HL-60/S4 treated with phorbol 12-myristate 13-acetate at 8.2 ng/mL for 4 days and 3 days (cell line): ENCODE measurements at regions not wholly inside any gene's neighbourhood (a gene's known extent, or its start where the extent isn't known, plus 50 kb on each side); places are given as distances from the start of the nearest gene placed in this dataset.
"Not testable (repeated sequence)": the region's sequence is repeated elsewhere in the genome, so short reads cannot be mapped to it uniquely, and the experiment has no call there.

Experiments used
- in situ Hi-C: fragments of 300-500 bp; cut with MboI; formaldehyde crosslinking; loops from 2 replicates; pipeline ENCODE4 v1.15.0; 2022; ENCODE audit warnings: low sequenced_read_pairs

DNA sequence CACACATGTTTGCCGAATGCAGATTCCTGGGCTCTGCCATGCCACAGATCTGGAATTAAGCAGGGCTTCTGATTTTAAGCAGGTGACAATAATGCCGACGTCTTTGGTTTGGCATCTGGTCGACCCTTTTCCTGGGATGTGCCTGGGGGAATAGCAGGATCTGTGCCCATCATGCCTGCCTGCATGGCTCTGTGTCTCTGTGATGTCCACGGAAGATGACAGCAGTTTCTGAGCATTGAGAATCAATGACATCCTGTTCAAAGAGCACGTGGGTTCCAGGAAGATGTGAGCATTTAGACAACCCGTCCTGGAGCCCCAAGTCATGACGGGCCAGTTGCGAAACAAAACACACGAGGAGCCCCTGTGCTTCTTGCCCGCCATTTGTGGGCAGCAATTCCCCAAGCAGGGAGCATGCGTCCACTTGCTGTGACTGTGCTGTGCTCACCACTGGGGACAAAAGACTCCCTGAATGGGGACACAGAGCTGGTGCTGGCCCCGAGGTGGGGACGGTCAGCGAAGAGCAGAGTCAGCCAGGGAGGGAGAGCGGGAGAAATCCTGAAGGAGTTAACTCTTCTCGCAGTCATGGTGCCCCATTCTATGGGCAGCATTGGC lies 110.1 kb downstream of the ERMARD start:
- in situ Hi-C loops, result no loop called here

DNA sequence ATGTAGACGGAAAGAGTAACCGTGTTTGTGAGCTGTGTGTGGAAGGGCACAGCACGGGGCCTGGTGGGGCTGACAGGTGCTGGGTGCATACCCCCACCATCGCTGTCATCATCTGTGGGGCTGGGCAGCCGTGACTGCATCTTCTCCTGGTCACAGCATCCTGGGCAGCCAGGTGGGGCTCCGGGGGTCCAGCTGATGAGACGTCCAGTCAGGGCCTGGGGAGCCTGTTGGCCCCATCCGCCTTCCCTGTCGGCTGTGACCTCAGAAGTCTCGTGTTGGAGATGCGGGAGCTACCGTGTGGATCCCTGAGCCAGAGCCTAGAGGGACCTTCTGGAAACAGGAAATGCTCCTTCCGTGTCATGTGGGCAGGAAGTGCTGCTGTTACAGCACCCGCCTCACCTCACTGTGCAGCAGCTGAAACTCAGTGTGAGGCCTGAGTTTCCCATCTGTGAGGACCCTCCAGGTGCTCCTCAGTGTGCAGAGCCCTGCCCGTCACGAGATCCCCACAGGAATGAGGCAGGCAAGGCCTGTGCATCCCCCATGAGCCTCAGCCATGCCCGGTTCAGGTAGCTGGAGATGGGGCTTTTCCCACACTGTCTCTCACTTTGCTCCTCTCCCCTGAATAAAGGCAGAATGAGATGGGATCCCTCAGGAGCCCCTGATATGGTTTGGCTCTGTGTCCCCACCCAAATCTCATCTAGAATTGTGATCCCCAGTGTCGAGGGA lies 108.7 kb downstream of the ERMARD start:
- in situ Hi-C loops, result no loop called here

DNA sequence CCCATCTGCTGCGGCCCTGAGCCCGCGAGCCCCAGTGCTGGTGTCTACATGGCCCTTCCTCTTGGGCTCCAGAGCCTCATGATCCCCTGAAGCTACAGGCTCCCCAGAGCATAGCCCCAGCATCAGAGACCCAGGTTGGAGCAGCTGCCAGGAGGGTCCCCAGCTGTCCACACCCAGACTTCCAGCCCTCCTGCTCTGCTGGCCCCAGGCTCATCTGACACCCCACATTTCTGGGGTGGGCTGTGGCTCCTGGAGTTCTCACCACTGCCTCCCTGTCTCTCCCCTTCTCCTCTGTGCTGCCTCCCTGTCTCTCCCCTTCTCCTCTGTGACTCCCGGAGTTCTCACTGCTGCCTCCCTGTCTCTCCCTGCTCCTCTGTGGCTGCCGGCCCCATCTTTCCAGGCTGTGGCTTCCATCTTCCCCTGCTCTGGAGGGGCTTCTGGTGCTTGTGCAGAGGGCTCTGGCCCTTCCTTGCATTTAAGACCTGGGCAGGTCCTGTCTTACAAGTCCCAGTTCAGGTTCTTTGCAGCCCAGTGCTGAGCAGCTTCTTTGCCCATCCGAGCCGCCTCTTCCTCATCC lies 108.1 kb downstream of the ERMARD start:
- in situ Hi-C loops, result no loop called here

DNA sequence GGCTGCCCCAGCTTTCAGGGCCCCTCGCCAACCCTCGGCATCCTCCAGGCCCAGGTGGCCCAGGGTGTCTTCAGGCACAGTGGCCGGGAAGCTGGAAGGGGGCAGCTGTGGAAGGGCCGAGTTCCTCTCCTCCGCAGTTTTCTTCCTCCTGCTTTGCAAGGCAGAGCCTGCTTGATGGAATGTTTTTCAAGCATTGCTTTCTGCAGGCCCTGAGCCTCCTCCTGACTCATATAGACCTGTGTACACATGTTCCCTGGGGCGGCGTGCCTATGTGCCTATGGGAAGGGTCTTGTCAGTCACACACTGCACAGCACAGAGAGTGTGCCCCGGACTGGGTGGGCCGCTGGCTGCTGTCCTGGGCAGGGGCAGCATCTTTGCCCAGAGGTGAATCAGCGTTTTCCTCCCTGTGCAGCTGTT lies 107.5 kb downstream of the ERMARD start:
- in situ Hi-C loops, result no loop called here

DNA sequence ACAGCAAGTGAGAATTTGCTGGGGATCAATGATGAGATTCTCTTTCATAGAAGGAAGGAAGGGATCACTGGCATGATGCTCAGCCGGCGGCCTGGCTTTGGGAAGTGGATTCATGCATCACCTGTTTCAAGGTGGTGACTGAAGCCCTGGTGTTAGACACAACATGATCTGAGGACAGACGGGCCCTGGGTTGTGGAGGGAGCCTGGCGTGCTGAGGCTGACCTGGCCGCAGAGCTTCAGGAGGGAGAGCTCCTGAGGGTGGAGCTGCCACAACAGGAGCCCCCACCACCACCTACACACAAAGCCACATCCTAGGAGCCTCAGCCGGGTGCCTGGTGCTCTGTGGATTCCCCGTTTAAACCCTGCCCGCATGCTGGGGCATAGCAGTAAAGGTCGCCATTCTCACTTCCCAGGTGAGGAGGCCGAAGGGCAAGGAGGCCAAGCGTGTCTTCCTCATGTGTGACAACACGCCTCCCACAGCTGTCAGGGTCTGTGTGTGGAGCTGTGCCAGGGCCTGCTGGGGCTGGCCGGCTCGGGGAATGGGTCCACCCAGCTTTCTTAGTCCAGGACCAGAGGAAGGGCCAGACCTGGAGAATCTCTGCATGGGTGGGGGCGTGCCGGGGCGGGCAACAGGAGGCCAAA lies 107.0 kb downstream of the ERMARD start:
- in situ Hi-C loops, result no loop called here

DNA sequence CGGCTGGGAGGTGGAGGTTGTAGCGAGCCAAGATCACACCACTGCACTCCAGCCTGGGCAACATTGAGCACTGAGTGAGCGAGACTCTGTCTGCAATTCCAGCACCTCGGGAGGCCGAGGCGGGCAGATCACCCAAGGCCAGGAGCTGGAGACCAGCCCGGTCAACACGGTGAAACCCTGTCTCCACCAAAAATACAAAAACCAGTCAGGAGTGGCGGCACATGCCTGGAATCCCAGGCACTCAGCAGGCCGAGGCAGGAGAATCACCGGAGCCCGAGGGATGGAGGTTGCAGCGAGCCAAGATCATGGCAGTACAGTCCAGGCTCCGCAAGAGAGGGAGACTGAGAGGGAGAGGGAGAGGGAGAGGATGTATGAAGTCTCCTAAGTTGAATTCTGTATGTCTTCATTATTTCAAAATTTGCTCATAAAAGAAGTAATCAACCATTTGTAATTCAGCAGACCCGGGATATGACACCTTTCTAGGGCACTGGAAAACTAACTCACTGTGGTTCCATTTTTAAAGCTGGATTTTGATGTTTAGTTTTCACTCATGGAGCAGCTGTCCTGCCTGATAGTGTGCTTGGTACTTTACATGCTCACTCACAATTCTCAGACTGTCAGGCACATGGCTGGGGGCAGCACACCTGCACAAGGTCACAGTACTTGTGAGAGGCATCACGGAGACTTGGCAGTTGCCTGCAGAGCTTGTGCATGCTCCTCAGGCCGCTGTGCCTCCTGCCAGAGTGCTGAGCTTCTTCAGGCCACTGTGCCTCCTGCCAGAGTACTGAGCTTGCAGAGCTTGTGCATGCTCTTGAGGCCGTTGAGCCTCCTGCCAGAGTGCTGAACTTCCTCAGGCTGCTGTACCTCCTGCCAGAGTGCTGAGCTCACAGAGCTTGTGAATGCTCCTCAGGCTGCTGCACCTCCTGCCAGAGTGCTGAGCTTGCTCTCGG lies 106.2 kb downstream of the ERMARD start:
- in situ Hi-C loops, result no loop called here

DNA sequence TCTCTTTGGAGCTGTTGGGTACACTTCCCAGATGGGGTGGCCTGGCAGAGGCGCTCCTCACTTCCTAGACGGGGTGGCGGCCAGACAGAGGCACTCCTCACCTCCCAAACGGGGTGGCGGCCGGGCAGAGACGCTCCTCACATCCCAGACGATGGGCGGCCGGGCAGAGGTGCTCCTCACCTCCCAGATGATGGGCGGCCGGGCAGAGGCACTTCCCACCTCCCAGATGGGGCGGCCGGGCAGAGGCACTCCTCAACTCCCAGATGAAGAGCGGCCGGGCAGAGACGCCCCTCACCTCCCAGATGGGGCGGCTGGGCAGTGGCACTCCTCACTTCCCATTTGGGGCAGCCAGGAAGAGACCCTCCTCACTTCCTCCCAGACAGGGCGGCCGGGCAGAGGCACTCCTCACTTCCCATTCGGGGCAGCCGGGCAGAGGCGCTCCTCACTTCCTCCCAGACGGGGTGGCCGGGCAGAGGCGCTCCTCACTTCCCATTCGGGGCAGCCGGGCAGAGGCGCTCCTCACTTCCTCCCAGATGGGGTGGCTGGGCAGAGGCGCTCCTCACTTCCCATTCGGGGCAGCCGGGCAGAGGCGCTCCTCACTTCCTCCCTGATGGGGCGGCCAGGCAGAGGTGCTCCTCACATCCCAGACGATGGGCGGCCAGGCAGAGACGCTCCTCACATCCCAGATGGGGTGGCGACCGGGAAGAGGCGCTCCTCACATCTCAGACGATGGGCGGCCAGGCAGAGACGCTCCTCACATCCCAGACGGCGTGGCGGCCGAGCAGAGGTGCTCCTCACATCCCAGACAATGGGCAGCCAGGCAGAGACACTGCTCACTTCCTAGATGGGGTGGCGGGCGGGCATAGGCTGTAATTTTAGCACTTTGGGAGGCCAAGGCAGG lies 105.3 kb downstream of the ERMARD start:
- in situ Hi-C loops, result not testable (repeated sequence)

DNA sequence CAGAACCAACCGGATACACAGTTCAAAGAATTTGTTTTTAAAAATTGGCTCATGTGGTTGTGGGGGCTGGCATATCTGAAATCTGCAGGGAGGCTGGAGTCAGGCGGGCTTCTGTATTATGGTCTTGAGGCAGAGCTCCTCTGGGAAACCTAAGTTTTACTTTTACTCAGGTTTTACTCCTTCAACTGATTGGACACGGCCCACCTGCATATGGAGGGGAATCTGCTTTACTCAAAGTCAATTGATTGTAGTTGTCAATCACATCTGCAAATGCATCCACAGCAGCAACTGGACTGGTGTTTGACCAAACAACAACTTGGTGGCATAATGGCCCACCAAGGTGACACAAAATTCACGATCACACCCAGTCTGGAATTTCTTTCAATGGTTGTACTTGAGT lies 103.4 kb downstream of the ERMARD start:
- in situ Hi-C loops, result no loop called here

DNA sequence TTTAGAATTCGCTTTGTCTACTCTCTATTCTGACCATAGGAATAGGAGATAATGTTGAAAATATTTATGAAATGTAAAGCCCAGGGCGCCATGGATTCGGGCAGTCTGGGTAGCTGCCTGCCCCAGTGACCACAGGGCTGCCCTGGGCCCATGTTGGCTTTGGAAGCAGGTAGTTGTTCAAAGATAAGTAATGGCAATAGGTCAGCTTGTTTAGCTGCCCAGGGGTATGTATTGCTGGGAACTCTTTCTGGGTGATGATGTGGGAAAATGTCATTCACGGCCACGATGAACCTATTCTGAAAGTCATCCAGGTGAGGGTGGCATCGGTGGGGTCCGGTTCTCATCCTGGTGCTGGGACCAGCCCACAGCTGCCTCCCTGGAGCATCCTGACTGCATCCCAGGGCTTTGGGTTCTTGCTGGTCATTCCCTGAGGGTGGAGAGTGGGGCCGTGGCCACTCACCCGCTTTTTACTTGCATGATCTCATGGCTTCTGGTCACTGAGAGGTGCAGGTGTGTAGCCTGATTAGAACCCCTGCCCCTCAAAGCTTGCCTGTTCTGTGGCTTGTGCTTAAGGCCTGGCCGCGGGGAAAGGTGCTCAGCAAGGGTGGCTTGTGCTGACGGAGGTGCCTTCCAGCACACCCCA lies 102.8 kb downstream of the ERMARD start:
- in situ Hi-C loops, result no loop called here

DNA sequence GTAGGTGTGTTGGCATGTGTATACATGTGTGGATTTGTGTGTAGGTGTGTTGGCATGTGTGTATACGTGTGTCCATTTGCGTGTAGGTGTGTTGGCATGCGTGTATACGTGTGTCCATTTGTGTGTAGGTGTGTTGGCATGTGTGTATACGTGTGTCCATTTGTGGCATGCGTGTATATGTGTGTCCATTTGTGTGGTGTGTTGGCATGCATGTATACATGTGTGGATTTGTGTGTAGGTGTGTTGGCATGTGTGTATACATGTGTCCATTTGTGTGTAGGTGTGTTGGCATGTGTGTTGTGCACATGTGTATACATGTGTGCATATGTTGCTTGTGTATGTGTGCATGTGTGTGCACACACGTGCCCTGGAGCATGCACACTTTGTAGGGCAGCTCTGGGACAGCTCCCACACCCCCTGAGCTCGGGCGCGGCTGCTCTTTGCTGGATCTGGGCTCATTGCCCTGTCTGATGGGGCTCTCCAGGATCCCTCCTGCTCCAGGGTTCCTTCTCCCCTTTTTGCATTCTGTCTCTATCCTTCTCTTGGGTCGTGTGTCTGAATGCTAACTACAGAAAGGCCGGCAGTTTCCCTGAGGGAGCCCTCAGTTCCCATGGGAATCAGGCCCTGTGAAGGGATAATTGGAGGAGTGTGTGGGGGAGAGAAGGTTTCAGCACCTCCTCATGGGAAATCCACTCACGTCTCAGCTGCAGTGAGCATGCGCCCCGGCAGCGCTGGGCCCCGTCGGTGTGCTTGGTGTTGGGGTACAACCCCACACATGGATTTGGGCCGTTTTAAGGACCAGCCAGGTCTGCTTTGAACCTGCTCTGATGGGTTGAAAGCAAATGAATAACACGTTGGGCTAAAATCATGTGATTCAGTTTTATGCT lies 102.0 kb downstream of the ERMARD start:
- in situ Hi-C loops, result no loop called here

DNA sequence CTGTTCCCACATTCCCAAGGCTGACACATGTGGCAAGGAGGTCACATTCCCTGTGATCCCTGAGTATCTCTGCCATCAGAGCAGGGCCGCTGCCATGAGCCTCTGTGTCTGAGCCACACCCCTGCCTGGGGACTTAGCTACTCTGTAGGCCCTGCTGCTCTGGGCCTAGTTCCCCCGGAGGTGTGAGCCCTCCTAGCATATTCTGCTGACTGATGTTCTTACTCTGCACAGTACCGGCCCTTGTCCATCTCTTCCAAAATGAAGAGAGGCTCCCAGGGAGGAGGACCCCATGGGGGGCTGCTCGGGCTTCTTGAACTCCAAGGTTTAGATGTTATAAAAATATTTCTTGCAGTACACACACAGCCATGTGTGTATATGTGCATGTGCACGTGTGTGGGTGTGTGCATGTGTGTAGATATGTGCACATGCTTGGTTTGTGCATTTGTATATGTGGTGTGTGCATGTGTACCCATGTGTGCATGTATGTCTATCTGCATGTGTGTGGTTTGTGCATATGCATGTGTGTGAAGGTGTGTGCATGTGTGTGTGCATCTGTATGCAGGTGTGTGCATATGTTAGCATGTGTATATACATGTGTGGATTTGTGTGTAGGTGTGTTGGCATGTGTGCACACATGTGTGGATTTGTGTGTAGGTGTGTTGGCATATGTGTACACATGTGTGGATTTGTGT lies 101.2 kb downstream of the ERMARD start:
- in situ Hi-C loops, result no loop called here

DNA sequence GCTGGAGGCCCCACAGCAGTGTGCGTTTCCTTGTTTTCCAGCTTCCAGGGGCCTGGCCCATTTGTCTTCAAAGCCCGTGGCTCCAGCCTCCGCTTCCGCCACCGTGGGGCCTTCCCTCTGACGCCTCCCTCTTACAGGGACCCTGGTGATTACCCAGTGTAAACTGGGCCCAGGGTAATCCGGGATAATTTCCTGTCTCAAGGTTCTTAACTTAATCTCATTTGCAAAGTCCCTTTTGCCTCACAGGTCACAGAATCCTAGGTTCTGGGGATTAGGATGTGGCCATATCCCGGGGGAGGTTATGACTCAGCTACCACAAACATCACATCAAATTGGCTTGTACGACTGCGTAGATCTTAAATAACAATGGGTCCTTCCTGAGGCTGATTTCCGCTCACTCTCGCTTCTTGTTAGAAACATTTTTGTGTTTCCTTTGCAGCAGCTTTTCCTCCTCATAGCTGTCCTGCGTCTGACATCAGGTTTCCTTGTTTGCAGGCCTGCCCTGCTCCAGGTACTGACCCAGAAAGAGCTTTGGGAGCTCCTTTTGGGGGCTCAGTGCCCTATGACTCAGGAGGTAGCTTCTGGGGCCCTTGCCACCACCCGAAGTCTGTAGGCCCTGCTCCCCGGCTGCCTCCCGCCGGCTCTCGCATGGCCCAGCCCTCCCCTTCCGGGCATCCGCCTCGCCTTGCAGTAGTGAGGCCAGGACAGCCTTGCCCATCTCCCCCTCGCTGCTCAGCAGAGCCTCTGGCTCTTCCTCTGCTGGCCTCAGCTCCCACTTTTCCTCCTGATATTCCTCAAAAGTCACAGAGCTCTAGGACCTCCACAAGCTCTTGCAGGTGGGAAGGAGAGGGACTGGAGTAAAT lies 100.5 kb downstream of the ERMARD start:
- in situ Hi-C loops, result no loop called here

DNA sequence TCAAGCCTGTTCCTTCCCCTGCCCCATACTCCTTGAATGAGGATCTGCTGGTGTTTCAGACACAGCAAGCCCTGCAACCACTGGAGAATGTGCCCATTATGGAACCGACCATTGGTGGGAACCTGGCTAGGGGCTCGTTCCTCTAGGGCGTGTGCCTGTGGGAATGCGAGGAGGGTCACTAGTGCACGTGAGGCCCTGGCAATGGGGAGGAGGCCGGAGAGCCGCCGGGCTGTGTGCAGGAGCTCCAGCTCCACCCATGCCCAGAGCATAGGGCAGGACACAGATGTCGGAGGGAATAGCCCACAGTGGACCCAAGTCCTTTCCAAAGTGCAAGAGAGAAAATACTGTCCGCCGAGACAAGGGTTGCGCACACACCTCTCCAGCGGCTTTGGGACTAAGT lies 99.3 kb downstream of the ERMARD start:
- in situ Hi-C loops, result no loop called here

DNA sequence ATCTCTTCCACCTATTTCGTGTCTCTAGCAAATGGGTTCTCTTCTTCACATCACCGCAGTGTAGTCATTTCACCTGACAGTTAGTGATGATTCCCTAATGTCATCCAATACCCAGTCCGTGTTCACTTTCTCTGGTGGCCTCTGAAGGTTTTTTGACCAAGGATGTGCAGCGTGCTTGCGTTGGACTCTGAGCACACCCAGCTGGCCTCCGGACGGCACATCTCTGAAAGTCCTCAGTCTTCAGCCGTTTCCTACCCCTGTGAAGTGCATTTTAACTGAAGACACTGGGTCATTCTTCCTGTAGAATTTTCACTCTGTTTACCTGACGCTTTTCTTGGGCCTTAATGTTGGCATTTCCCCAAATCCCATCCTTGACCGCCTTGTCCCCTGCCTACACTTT lies 98.7 kb downstream of the ERMARD start:
- in situ Hi-C loops, result no loop called here

DNA sequence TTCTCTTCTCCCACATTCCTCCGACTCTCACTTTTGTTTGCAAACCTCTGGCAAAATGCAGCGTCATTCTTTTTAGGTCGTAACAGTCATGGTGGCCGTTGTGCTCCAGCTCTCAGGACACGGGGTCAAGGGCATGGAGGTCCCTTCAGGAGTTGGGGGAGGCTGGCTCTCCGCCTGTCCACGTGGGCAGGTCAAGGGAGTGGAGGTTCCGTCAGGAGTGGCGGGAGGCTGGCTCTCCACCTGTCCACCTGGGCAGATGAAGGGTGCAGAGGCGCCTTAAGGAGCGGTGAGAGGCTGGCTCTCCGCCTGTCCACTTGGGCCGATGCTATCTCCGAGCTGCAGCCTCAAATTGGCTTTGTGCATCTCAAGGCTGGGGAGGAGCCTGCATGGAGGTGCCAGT lies 98.0 kb downstream of the ERMARD start:
- in situ Hi-C loops, result no loop called here

DNA sequence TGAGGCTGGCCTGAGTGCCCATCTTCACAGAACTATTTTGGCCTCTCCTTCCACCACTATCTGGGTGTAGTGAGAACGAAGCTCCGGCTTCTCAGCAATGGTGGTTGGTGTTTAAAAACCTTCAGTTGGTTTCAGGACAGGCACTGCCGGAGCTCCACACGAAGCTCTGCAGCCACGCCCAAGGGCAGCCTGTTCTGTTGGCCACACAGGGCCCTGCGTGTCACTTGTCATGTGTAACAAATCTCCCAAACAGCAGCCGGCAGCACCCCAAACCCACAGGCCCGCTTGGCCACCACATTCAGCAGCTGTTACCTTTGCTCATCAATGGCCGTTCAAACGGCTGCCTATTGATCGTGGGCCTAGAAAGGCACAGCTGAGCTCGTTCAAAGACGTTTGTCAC lies 97.5 kb downstream of the ERMARD start:
- in situ Hi-C loops, result no loop called here

DNA sequence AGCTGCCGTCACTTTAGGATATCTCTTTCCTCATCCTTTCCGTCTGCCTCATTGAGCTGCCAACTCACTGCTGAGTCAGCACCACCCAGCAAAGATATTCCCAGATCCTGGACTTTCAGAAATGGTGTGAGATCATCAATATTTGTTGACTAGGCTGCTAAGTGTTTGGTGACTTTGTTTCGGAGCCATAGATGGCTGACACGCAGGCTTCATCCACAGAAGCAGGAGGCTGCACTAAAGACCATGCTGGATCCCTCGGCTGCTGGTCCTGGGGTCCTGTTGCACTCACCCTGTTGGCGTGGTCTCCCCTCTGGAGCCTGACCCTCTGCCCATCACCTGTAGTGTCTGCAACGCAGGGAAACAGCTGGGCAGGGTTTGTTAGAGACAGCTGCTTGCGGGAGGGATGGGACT lies 96.5 kb downstream of the ERMARD start:
- in situ Hi-C loops, result no loop called here
